ENCODE measurements at regions not wholly inside any gene's neighbourhood (a gene's known extent, or its start where the extent isn't known, plus 50 kb on each side); places are given as distances from the start of the nearest gene placed in this dataset.

- no peak for DNase-seq (ENCODE audit: low read depth)
Measured at GRCh38 chr18:56083523-56084287, 495.7 kb upstream of the TCF4 start.

- DNase-seq (ENCODE audit: low read depth), result no peak
Measured at GRCh38 chr18:56083097-56083521, 495.1 kb upstream of the TCF4 start.

- no peak for DNase-seq (ENCODE audit: low read depth)
Measured at GRCh38 chr18:56076723-56077122, 488.7 kb upstream of the TCF4 start.

- DNase-seq (ENCODE audit: low read depth), result no peak
Measured at GRCh38 chr18:56068701-56069100, 480.7 kb upstream of the TCF4 start.

GRCh38 chr18:56067969-56068671 is 480.1 kb upstream of the TCF4 start:
- DNase-seq (ENCODE audit: low read depth), result no peak

GRCh38 chr18:56067214-56067894 is 479.4 kb upstream of the TCF4 start:
- DNase-seq (ENCODE audit: low read depth), result no peak

GRCh38 chr18:56066524-56067213 is 478.7 kb upstream of the TCF4 start:
- no peak for DNase-seq (ENCODE audit: low read depth)

GRCh38 chr18:56065086-56065485 is 477.1 kb upstream of the TCF4 start:
- DNase-seq (ENCODE audit: low read depth), result no peak

- DNase-seq (ENCODE audit: low read depth), result no peak
Measured at GRCh38 chr18:56062931-56063330, 474.9 kb upstream of the TCF4 start.

- DNase-seq (ENCODE audit: low read depth), result no peak
Measured at GRCh38 chr18:56060967-56061541, 473.1 kb upstream of the TCF4 start.

- no peak for DNase-seq (ENCODE audit: low read depth)
Measured at GRCh38 chr18:56052202-56052601, 464.2 kb upstream of the TCF4 start.

- DNase-seq (ENCODE audit: low read depth), result no peak
Measured at GRCh38 chr18:56044239-56044638, 456.2 kb upstream of the TCF4 start.

GRCh38 chr18:56043641-56044061 is 455.7 kb upstream of the TCF4 start:
- no peak for DNase-seq (ENCODE audit: low read depth)

GRCh38 chr18:56042915-56043536 is 455.0 kb upstream of the TCF4 start:
- DNase-seq (ENCODE audit: low read depth), result no peak

- no peak for DNase-seq (ENCODE audit: low read depth)
Measured at GRCh38 chr18:56038171-56039030, 450.4 kb upstream of the TCF4 start.

GRCh38 chr18:56036741-56037140 is 448.7 kb upstream of the TCF4 start:
- DNase-seq (ENCODE audit: low read depth), result no peak

- no peak for DNase-seq (ENCODE audit: low read depth)
Measured at GRCh38 chr18:56035546-56035945, 447.6 kb upstream of the TCF4 start.

GRCh38 chr18:56034949-56035348 is 447.0 kb upstream of the TCF4 start:
- no peak for DNase-seq (ENCODE audit: low read depth)

- DNase-seq (ENCODE audit: low read depth), result no peak
Measured at GRCh38 chr18:56030060-56030459, 442.1 kb upstream of the TCF4 start.

- no peak for DNase-seq (ENCODE audit: low read depth)
Measured at GRCh38 chr18:56028514-56028913, 440.5 kb upstream of the TCF4 start.

GRCh38 chr18:56026509-56026908 is 438.5 kb upstream of the TCF4 start:
- no peak for DNase-seq (ENCODE audit: low read depth)

Measured in CMK (cell line).